Body of pancreas (tissue), 4 donors: ENCODE measurements at regions not wholly inside any gene's neighbourhood (a gene's known extent, or its start where the extent isn't known, plus 50 kb on each side); places are given as distances from the start of the nearest gene placed in this dataset.

ENCODE experiments used
- ATAC-seq: fragments of 150-250 bp; one replicate; pipeline ENCODE4 v1.9.1; 2016
- DNase-seq, 4 donors: peaks; one replicate each; pipeline ENCODE4 v3.0.0-alpha.2; 2019
- H3K27ac ChIP-seq, 4 donors: fragments of 200-600 bp; sonication (generic); 1 replicate in 3 of 4; 2 replicates in 1 of 4; pipeline versions ENCODE4 v1.5.1 to v1.6.1; 2016 to 2019; ENCODE audit warnings: mild to moderate bottlenecking in 1 of 4, mixed read lengths in 1 of 4, moderate library complexity in 1 of 4
- H3K27me3 ChIP-seq, 2 donors: fragments of 200-600 bp; sonication (generic); one replicate each; pipeline ENCODE4 v1.6.0; 2016; ENCODE audit warnings: mild to moderate bottlenecking in 1 of 2
- H3K36me3 ChIP-seq, 2 donors: fragments of 200-600 bp; sonication (generic); replicated peaks in 1 of 2; 2 replicates each; pipeline ENCODE4 v1.5.1; 2016; ENCODE audit warnings: low read depth in 2 of 2; ENCODE audit not compliant: insufficient read depth in 1 of 2
- H3K4me1 ChIP-seq: fragments of 200-600 bp; sonication (generic); one replicate; pipeline ENCODE4 v1.6.0; 2016
- H3K4me3 ChIP-seq, 2 donors: fragments of 200-600 bp; sonication (generic); 1 replicate in 1 of 2; 2 replicates in 1 of 2; pipeline ENCODE4 v1.5.1; 2016 to 2019
- H3K9me3 ChIP-seq, 3 donors: fragments of 200-600 bp; sonication (generic); 1 replicate in 2 of 3; 2 replicates in 1 of 3; pipeline ENCODE4 v1.5.1; 2016
- POLR2A ChIP-seq, 3 donors: fragments of 450-650 bp; IDR thresholded peaks; one replicate each; pipeline ENCODE4 v1.6.1; 2016; ENCODE audit warnings: antibody characterized with exemption in 3 of 3, mild to moderate bottlenecking in 2 of 3
- WGBS, 2 donors: methylation state at CpG; one replicate each; pipeline ENCODE4 v1.1.5; 2017; 5-methylcytosine and 5-hydroxymethylcytosine counted together
- intact Hi-C: fragments of 100-400 bp; cut with DNase I; formaldehyde crosslinking; loops from one replicate; pipeline ENCODE4 v1.15.1; 2023
- TF ChIP-seq, protein P1 (sequence below), 7 experiments: fragments of 450-650 bp in 4 of 7; fragments of 200-600 bp in 3 of 7; sonication (generic) in 3 of 7; IDR thresholded peaks; one replicate each; pipeline ENCODE4 v1.5.1; 2016 to 2019; ENCODE audit warnings: antibody characterized with exemption in 7 of 7

- no peak for ATAC-seq
- Histone ChIP-seq H3K36me3 (no peaks in the 10 kb centered on the region), H3K4me3 (no peak overlapping the region), H3K9me3 (no peaks in the 10 kb centered on the region), H3K27me3 (no peaks in the 10 kb centered on the region), H3K4me1 (no peaks in the 10 kb centered on the region), H3K27ac (no peak overlapping the region)
- intact Hi-C loops, result no loop called here
- TF ChIP-seq POLR2A (IDR thresholded peaks at IDR 0.05), result no peak
- TF ChIP-seq, protein P1, sequence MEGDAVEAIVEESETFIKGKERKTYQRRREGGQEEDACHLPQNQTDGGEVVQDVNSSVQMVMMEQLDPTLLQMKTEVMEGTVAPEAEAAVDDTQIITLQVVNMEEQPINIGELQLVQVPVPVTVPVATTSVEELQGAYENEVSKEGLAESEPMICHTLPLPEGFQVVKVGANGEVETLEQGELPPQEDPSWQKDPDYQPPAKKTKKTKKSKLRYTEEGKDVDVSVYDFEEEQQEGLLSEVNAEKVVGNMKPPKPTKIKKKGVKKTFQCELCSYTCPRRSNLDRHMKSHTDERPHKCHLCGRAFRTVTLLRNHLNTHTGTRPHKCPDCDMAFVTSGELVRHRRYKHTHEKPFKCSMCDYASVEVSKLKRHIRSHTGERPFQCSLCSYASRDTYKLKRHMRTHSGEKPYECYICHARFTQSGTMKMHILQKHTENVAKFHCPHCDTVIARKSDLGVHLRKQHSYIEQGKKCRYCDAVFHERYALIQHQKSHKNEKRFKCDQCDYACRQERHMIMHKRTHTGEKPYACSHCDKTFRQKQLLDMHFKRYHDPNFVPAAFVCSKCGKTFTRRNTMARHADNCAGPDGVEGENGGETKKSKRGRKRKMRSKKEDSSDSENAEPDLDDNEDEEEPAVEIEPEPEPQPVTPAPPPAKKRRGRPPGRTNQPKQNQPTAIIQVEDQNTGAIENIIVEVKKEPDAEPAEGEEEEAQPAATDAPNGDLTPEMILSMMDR (IDR thresholded peaks at IDR 0.05), result no peak
- no peak for DNase-seq
Observed at GRCh38 chr4:57985161-57985560, 875.0 kb upstream of the IGFBP7 start.

DNA sequence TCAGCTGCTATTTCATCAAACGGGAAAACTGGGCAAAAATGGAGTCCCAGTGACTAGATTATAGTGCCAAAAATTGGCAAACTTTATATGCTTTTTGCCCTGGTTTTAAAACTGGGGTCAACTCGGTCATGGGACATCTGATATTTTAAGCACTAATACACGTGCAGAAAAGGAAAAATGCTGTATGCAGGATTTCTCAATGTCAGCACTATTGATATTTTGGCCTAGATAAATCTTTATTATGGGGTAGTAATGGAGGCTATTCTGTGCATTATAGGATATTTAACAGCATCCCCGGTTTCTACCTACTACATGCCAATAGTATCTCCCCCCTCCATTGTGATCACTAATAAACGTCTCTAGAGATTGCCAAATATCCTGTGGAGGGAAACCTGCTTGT is 870.9 kb upstream of the IGFBP7 start:
- no peak overlapping the region for H3K4me3 ChIP-seq
- no peaks in the 10 kb centered on the region for H3K27me3 ChIP-seq
- 41 to 46% methylated on average over 5 of the region's 5 CpGs for WGBS, 2 donors
- no peak for DNase-seq
- ATAC-seq, result no peak
- H3K4me1 ChIP-seq, result no peaks in the 10 kb centered on the region
- no peak overlapping the region for H3K27ac ChIP-seq
- intact Hi-C loops, result no loop called here
- H3K9me3 ChIP-seq, result no peaks in the 10 kb centered on the region
- H3K36me3 ChIP-seq, result no peaks in the 10 kb centered on the region
- TF ChIP-seq POLR2A (IDR thresholded peaks at IDR 0.05), result no peak
- TF ChIP-seq, protein P1 (IDR thresholded peaks at IDR 0.05), result no peak

GRCh38 chr4:57974821-57975220 is 864.6 kb upstream of the IGFBP7 start:
- intact Hi-C loops, result no loop called here
- TF ChIP-seq POLR2A (IDR thresholded peaks at IDR 0.05), result no peak
- TF ChIP-seq, protein P1 (IDR thresholded peaks at IDR 0.05), result no peak
- H3K9me3 ChIP-seq, result no peaks in the 10 kb centered on the region
- H3K27ac ChIP-seq, result no peak overlapping the region
- DNase-seq (no peak), ATAC-seq (no peak)
- no peaks in the 10 kb centered on the region for H3K4me1 ChIP-seq
- no peaks in the 10 kb centered on the region for H3K27me3 ChIP-seq
- H3K36me3 ChIP-seq, result no peaks in the 10 kb centered on the region
- no peak overlapping the region for H3K4me3 ChIP-seq
- 61 to 64% methylated on average over 4 of the region's 4 CpGs for WGBS, 2 donors

- WGBS, 2 donors, result 56 to 58% methylated on average over 1 of the region's 1 CpG
- H3K9me3 ChIP-seq, result no peaks in the 10 kb centered on the region
- no peak overlapping the region for H3K27ac ChIP-seq
- no peaks in the 10 kb centered on the region for H3K36me3 ChIP-seq
- no peaks in the 10 kb centered on the region for H3K27me3 ChIP-seq
- DNase-seq (no peak), ATAC-seq (no peak)
- H3K4me3 ChIP-seq, result no peak overlapping the region
- no peaks in the 10 kb centered on the region for H3K4me1 ChIP-seq
- intact Hi-C loops, result no loop called here
- TF ChIP-seq POLR2A (IDR thresholded peaks at IDR 0.05), result no peak
- TF ChIP-seq, protein P1 (IDR thresholded peaks at IDR 0.05), result no peak
Observed at GRCh38 chr4:57973819-57974218, 863.6 kb upstream of the IGFBP7 start.

- H3K27ac ChIP-seq, result no peak overlapping the region
- intact Hi-C loops, result no loop called here
- DNase-seq (no peak), ATAC-seq (no peak)
- no peak overlapping the region for H3K4me3 ChIP-seq
- H3K9me3 ChIP-seq, result no peaks in the 10 kb centered on the region
- H3K4me1 ChIP-seq, result no peaks in the 10 kb centered on the region
- H3K27me3 ChIP-seq, result no peaks in the 10 kb centered on the region
- TF ChIP-seq POLR2A (IDR thresholded peaks at IDR 0.05), result no peak
- TF ChIP-seq, protein P1 (IDR thresholded peaks at IDR 0.05), result no peak
- H3K36me3 ChIP-seq, result no peaks in the 10 kb centered on the region
Observed at GRCh38 chr4:57971261-57971660, 861.1 kb upstream of the IGFBP7 start.
